ENCODE measurements at regions not wholly inside any gene's neighbourhood (a gene's known extent, or its start where the extent isn't known, plus 50 kb on each side); places are given as distances from the start of the nearest gene placed in this dataset.
A peak's percentile ranks its signal among the peaks of the same experiment; 100 is the strongest.

- no peak for DNase-seq
Observed at GRCh38 chr1:81380436-81380835, 420.3 kb upstream of the ADGRL2 start.

DNA sequence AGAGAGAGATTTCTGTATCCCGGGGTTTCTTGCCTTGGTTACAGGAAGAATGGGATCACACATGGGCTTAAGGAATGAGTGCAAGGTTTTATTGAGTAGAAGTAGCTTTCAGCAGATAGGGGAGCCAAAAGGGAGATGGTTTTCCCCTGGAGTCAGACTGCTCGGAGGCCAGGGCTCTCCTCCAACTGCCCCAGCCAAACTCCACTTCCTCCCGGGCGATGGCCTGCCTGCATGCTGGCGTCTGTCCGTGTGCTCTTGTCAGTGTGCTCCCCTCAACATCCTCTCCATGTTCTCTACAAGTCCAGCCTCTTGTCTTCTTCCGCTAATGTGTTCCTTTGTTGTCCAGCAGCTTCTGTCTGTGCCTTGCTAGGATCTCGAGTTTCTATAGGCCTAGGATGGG lies 421.3 kb upstream of the ADGRL2 start:
- no peak for DNase-seq

GRCh38 chr1:81377406-81377805 lies 423.3 kb upstream of the ADGRL2 start:
- DNase-seq = no peak

DNA sequence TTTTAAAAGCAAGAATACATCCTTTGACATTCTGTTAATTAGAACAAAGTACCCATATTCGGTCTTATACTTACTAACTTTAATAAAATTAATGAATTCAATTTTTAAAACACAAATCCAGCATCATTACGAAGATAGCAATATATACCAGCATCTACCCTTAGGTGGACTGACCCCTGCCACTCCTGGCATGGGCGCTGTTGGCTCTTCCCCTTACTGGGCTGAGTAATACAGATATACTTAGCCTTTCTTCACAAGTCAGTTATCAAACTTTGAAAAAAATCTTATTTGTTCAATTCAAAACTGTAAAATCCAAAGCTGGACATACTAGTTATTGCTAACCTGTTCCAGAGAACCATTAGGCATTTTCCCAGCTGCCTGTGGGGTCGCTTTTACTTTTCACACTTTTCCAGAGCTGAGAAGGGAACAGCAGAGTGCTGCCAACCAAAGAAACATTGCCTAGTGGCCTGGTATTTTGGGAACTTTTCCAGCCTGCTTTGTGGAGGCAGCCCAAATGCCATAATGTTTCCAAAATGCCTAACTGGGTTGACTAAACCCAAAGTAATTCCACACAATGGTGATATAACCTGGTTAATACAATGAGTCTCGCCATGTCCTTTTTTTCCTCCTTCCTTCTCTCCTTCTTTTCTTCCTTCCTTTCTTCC lies 424.7 kb upstream of the ADGRL2 start:
- DNase-seq = no peak

GRCh38 chr1:81374481-81374880 lies 426.3 kb upstream of the ADGRL2 start:
- no peak for DNase-seq

GRCh38 chr1:81371864-81372263 lies 428.9 kb upstream of the ADGRL2 start:
- no peak for DNase-seq

- DNase-seq = no peak
Observed at GRCh38 chr1:81369833-81370232, 430.9 kb upstream of the ADGRL2 start.

GRCh38 chr1:81366173-81366572 lies 434.6 kb upstream of the ADGRL2 start:
- peak; percentile 23 for DNase-seq

DNA sequence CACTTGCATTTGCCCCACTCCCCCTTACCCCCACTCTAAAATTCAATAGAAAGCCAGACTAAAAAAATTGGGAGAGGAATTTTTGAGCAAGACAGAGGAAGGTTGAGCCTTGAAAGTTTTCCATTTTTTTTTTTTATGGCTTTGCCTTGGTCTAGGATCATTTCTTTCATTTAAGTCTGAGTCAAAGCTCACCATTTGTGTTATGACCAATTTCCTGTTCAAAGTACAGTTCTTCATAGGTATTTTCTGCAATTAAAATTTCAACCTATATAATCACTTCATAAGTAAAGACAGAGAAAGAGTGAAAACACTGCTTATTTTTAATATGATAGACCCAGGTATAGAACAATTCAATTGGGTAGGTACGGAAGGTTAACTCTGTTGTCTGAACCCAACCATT lies 436.6 kb upstream of the ADGRL2 start:
- DNase-seq = no peak

GRCh38 chr1:81358151-81358550 lies 442.6 kb upstream of the ADGRL2 start:
- no peak for DNase-seq

DNA sequence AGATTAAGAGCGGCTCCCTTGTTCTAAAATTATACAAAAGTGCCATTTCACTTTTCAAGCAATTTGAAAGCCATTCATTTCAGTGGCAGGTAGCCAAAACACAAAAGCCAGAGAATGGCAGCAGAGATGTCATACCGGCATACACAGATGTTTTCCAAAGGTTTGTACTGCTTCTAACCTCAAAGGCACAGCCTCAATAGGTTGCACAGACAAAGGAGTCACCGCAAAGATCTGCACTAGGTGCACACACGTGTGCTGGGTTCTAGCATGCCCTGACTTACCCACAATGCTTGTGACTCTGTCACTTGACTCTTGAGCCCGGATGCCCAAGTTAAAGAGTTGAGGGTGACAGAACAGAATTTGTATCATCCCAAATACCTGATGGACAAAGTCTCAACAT lies 448.9 kb upstream of the ADGRL2 start:
- no peak for DNase-seq

DNA sequence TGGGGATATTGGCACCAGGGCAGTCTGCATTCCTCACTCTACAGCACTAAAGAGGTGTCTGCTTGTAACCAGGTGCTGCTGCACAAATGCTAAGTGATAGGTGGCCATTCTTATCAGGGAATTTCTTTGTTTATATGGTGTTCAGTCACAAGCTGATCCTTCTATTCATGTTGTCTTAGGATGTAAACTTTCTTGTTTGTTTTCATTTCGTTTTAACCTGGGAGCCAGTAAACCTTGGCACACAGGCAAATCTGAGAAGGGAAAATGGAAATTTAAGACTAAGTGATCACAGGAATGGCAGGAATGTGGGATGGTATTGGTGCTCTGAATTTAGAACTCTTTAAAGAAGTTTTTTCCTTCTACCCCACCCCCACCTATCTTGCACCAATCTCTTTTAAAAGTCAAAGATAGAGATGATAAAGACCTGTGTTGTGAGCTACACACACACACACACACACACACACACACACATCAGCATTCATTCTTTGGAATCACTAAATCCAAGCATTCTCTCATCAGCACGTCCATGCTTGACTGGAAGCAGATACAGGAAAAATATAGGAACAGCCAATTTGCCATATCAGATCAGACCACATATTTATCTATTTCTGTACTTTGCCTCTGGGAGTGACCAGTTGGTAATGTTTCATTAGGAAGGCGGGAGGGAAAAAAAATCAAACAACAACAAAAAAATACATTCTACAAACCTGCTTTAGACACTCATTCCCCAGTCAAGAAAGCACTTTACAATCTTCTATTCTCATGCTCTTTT lies 451.4 kb upstream of the ADGRL2 start:
- DNase-seq = no peak

DNA sequence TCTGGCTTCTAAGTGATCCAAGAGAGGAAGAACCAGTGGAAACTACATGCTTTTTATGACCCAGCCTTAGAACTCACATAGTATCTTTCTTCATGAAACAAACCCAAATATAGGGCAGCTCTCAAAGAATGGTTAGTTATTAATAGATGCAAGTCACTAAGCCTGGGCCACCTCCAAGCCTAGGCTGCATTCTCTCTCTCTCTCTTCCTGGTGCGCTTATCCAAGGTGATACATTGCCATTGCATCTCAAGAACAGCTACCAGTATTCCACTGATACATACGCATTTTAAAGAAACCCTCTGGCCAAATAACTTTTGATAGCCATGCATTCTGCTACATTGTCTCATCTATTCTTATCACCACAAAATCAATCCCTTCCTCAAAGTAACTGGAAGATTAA lies 455.6 kb upstream of the ADGRL2 start:
- no peak for DNase-seq

DNA sequence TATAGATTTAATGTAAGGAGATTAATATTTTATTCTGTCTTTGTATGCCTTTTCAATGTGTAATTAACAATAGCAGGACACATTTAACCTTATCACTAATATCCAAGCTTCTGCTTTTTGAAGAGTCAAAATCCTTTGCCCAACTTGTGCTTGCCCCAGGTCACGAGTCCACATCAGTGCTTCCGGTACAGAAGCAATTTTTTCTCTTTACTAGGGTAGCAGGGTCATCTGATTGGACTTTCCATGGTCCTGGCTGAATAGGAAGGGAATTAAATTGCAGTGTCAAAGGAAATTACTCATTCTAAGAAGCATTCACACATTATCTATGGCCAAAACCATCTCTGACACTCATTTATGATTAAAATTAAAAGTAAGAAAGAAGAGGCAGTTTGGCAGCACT lies 460.5 kb upstream of the ADGRL2 start:
- DNase-seq = no peak

- DNase-seq = no peak
Observed at GRCh38 chr1:81337226-81337625, 463.5 kb upstream of the ADGRL2 start.

- no peak for DNase-seq
Observed at GRCh38 chr1:81335876-81336275, 464.9 kb upstream of the ADGRL2 start.

- no peak for DNase-seq
Observed at GRCh38 chr1:81330521-81330920, 470.2 kb upstream of the ADGRL2 start.

DNA sequence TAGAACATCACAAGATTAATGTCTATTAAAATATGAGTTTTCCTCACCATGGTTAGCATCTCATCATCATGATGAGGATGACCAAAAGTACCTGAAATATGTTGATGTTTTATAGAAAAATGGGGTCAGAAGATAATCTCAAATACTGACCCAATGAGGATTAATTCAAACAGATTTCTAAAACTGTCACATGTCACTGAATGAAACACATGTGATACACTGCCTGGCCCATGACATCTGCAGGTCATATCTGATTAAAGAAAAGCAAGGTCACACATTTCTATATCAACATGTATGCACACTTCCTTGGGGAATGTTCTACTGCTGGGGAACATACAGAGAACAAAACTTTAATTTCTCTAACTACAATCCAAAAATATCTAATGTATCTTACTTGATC lies 470.6 kb upstream of the ADGRL2 start:
- no peak for DNase-seq

DNA sequence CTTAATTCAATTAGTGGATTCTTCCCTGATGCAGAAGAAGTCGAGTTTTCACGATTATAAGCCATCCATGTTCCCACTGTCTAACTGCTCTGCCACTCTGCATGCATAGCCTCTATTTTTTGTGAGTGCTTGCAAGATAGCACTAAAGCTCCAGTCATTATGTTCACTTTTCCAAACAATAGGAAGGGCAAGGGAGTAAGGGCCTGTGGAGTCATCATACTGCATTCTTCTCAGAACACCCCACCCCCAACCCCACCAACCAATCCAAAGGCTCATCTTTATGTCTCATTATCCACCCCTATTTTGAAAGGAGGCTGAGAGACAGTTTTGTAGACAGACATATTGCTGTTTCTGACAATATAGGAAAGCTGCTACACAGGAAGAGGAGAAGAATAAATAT lies 471.7 kb upstream of the ADGRL2 start:
- no peak for DNase-seq

DNA sequence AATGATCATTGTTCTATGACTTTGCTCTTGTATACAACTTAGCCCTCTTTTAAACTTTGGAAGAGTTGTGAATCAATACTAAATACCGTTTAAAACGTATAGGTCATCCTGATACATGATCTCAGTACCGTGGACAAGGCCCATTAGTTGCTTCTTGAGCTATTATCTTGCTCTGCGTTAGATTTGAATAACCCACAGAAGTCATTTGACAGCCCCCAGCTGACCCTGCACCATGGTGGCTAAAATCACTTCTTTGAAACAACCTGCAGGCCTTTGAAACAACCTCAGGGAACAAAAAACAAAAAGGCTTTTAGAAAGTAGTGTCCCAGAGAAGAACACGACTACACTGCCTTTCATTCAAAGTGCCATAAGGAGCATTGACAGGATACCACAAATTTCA lies 473.0 kb upstream of the ADGRL2 start:
- DNase-seq = no peak

GRCh38 chr1:81327103-81327710 lies 473.5 kb upstream of the ADGRL2 start:
- DNase-seq = no peak

GRCh38 chr1:81326212-81326611 lies 474.5 kb upstream of the ADGRL2 start:
- DNase-seq = no peak

- no peak for DNase-seq
Observed at GRCh38 chr1:81325397-81325796, 475.3 kb upstream of the ADGRL2 start.

GRCh38 chr1:81323862-81324261 lies 476.9 kb upstream of the ADGRL2 start:
- DNase-seq = no peak

All from fibroblast of skin of right quadriceps (primary cell).